Ovary (tissue), 7 donors: ENCODE measurements at regions not wholly inside any gene's neighbourhood (a gene's known extent, or its start where the extent isn't known, plus 50 kb on each side); places are given as distances from the start of the nearest gene placed in this dataset.

Experiments
- DNase-seq, 5 donors: peaks; one replicate each; pipeline ENCODE4 v3.0.0-alpha.2; 2019 to 2020
- H3K27ac ChIP-seq, 2 donors: fragments of 200-600 bp; one replicate each; pipeline versions ENCODE4 v1.5.1 to v1.8.0; 2019 to 2022
- H3K27me3 ChIP-seq: fragments of 200-600 bp; one replicate; pipeline ENCODE4 v1.8.0; 2022
- H3K36me3 ChIP-seq: fragments of 200-600 bp; sonication (generic); one replicate; pipeline ENCODE4 v1.5.1; 2019
- H3K4me1 ChIP-seq: one replicate; pipeline ENCODE4 v1.8.1; 2013; ENCODE audit warnings: mild to moderate bottlenecking, moderate library complexity; ENCODE audit not compliant: insufficient read depth
- H3K4me3 ChIP-seq: fragments of 200-600 bp; sonication (generic); one replicate; pipeline ENCODE4 v1.5.1; 2017
- H3K9me3 ChIP-seq, 2 donors: fragments of 200-600 bp in 1 of 2; sonication (generic) in 1 of 2; one replicate each; pipeline versions ENCODE4 v1.5.1 to v1.8.1; 2013 to 2019; ENCODE audit warnings: mild to moderate bottlenecking in 1 of 2, moderate library complexity in 1 of 2
- EP300 ChIP-seq: sonication (generic); formaldehyde crosslinking; IDR thresholded peaks from one replicate; pipeline ENCODE4 v1.6.1; 2017; ENCODE audit warnings: antibody characterized with exemption
- POLR2A ChIP-seq: fragments of 450-650 bp; IDR thresholded peaks from one replicate; pipeline ENCODE4 v1.6.1; 2017; ENCODE audit warnings: antibody characterized with exemption, mild to moderate bottlenecking, moderate library complexity
- WGBS, 3 donors: extraction: QIAGEN DNeasy Blood & Tissue Kit in 1 of 3; methylation state at CpG; one replicate each; pipeline versions ENCODE4 v1.1.5 to v1.1.7; 2013 to 2017; 5-methylcytosine and 5-hydroxymethylcytosine counted together
- intact Hi-C, 4 donors: fragments of 100-400 bp; cut with DNase I; formaldehyde crosslinking; loops; one replicate each; pipeline versions ENCODE4 v1.11.0 to v1.15.1; 2022 to 2023
- TF ChIP-seq, protein P1 (sequence below), 3 donors: fragments of 450-650 bp in 2 of 3; fragments of 200-600 bp in 1 of 3; IDR thresholded peaks; one replicate each; pipeline versions ENCODE4 v1.5.1 to v1.8.0; 2016 to 2022; ENCODE audit warnings: antibody characterized with exemption in 3 of 3, mild to moderate bottlenecking in 1 of 3
- donor health status: DM: no; HTN: no; CAD: no; lungs with moderate emphysema.
- donor health status: DM: no; HTN: no; CAD: no.
- donor health status: Bipolar disorder and iron deficiency.
- donor health status: DM: no; HTN: no; CAD: no.
- donor health status: DM: yes; HTN: yes; CAD: no.

- Histone ChIP-seq H3K4me1 (no peaks in the 10 kb centered on the region), H3K27ac (no peak overlapping the region), H3K36me3 (no peaks in the 10 kb centered on the region), H3K4me3 (no peak overlapping the region), H3K9me3 (no peaks in the 10 kb centered on the region), H3K27me3 (no peaks in the 10 kb centered on the region)
- no peak for DNase-seq
- TF ChIP-seq POLR2A = no peak
- TF ChIP-seq EP300 = no peak
- TF ChIP-seq, protein P1, sequence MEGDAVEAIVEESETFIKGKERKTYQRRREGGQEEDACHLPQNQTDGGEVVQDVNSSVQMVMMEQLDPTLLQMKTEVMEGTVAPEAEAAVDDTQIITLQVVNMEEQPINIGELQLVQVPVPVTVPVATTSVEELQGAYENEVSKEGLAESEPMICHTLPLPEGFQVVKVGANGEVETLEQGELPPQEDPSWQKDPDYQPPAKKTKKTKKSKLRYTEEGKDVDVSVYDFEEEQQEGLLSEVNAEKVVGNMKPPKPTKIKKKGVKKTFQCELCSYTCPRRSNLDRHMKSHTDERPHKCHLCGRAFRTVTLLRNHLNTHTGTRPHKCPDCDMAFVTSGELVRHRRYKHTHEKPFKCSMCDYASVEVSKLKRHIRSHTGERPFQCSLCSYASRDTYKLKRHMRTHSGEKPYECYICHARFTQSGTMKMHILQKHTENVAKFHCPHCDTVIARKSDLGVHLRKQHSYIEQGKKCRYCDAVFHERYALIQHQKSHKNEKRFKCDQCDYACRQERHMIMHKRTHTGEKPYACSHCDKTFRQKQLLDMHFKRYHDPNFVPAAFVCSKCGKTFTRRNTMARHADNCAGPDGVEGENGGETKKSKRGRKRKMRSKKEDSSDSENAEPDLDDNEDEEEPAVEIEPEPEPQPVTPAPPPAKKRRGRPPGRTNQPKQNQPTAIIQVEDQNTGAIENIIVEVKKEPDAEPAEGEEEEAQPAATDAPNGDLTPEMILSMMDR (IDR thresholded peaks at IDR 0.05) = no peak
- 49 to 70% (median 69%) methylated on average over 1 of the region's 1 CpG for WGBS, 3 donors
- intact Hi-C loops = no loop called here
Observed at GRCh38 chr15:55014391-55015092, 182.2 kb downstream of the RSL24D1 start.

GRCh38 chr15:55008421-55008820 is 188.3 kb downstream of the RSL24D1 start:
- 36 to 51% (median 49%) methylated on average over 4 of the region's 4 CpGs for WGBS, 3 donors

GRCh38 chr15:55007561-55007960 is 189.2 kb downstream of the RSL24D1 start:
- H3K4me1 ChIP-seq = no peaks in the 10 kb centered on the region
- DNase-seq = no peak
- H3K36me3 ChIP-seq = no peaks in the 10 kb centered on the region
- H3K27ac ChIP-seq = no peak overlapping the region
- no peaks in the 10 kb centered on the region for H3K27me3 ChIP-seq
- no peak overlapping the region for H3K4me3 ChIP-seq
- TF ChIP-seq, protein P1 (IDR thresholded peaks at IDR 0.05) = no peak
- no peak for TF ChIP-seq EP300
- TF ChIP-seq POLR2A = no peak
- H3K9me3 ChIP-seq = no peaks in the 10 kb centered on the region
- 79 to 85% (median 83%) methylated on average over 5 of the region's 5 CpGs for WGBS, 3 donors
- intact Hi-C loops = no loop called here

More at GRCh38 chr15:55008421-55008820, 188.3 kb downstream of the RSL24D1 start:
- Histone ChIP-seq H3K9me3 (no peaks in the 10 kb centered on the region), H3K36me3 (no peaks in the 10 kb centered on the region), H3K27ac (no peak overlapping the region), H3K4me1 (no peaks in the 10 kb centered on the region), H3K27me3 (no peaks in the 10 kb centered on the region), H3K4me3 (no peak overlapping the region)
- intact Hi-C loops = no loop called here
- DNase-seq = no peak
- TF ChIP-seq, protein P1 (IDR thresholded peaks at IDR 0.05) = no peak
- no peak for TF ChIP-seq EP300
- no peak for TF ChIP-seq POLR2A

DNA sequence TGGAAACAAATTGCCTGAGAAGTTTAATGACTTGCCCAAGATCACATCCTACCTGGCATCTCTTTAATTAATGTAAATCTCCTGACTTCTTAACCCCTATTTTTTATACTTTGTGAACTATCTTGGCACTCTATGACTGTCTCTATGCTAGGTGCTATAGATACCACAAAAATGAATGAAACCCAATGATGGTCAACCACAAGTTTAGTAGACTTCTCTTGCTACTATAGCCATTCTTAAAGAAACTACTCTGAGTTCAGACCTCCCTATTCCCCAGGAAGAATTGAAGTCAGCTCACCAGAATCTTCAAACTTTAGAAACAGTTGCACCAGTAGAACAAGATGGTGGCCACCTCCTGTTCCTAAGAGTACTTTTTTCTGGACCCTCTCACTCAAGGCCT is 191.1 kb downstream of the RSL24D1 start:
- TF ChIP-seq EP300 (no peak), POLR2A (no peak)
- TF ChIP-seq, protein P1 (IDR thresholded peaks at IDR 0.05) = no peak
- H3K9me3 ChIP-seq = no peaks in the 10 kb centered on the region
- H3K27me3 ChIP-seq = no peaks in the 10 kb centered on the region
- no peaks in the 10 kb centered on the region for H3K4me1 ChIP-seq
- H3K27ac ChIP-seq = no peak overlapping the region
- intact Hi-C loops = no loop called here
- H3K36me3 ChIP-seq = no peaks in the 10 kb centered on the region
- H3K4me3 ChIP-seq = no peak overlapping the region
- no peak for DNase-seq
